ENCODE measurements at regions not wholly inside any gene's neighbourhood (a gene's known extent, or its start where the extent isn't known, plus 50 kb on each side); places are given as distances from the start of the nearest gene placed in this dataset.

DNA sequence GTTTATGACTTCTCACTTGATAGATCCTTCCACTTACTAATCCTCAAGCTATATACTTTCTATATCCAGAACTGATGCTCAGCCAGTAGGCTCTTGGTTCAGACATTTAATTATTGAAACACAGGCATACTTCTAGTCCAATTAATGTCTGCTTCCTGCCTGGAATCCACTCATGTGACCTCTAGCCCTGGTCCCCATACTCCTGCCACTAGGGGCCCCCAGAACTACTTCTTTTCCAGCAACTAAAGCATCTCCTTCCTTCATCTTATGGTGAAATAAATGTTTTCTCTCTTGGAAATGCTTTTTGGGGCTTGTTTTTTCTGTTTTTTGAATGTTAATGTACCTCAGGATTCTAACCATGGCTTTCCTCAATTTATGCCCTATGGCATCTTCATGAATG, 527.6 kb downstream of the SATB2 start:
- no peak overlapping the region for H2AFZ ChIP-seq (ENCODE audit: low read depth, low read length)
- no TSS peak for BruUV-seq (replicated peaks)
- H3K27ac ChIP-seq (ENCODE audit: insufficient read depth, low read depth, low read length): no peak overlapping the region
- no peaks in the 10 kb centered on the region for H3K9me1 ChIP-seq (replicated peaks; ENCODE audit: control insufficient read depth, extremely low read depth, insufficient read depth, low read length)
- intact Hi-C loops (cut with micrococcal nuclease) (no loop called here), dilution Hi-C loops (cut with MboI; ENCODE audit: extremely low pct_ligation_motif_present, low sequenced_read_pairs) (no loop called here)
- no peak overlapping the region for H3K4me3 ChIP-seq (replicated peaks in 1 of 3; ENCODE audit: insufficient read depth in 1 of 3, low read depth in 1 of 3, low read length in 3 of 3)
- TF ChIP-seq CTCF (IDR thresholded peaks at IDR 0.05; ENCODE audit: extremely low read depth in 1 of 2, insufficient read depth in 1 of 2, low read depth in 1 of 2, low read length in 2 of 2) (no peak), GATA2 (IDR thresholded peaks at IDR 0.05; ENCODE audit: insufficient read depth, insufficient read length, low read depth, low read length) (no peak), MYC (IDR thresholded peaks at IDR 0.05; ENCODE audit: low read depth, low read length) (no peak), EZH2 (IDR thresholded peaks at IDR 0.05; ENCODE audit: borderline replicate concordance, low read depth, low read length, severe bottlenecking) (no peak), JUN (IDR thresholded peaks at IDR 0.05; ENCODE audit: borderline replicate concordance, insufficient read depth, insufficient read length, low read depth) (no peak), MAX (IDR thresholded peaks at IDR 0.05; ENCODE audit: insufficient read depth, insufficient read length) (no peak), POLR2AphosphoS5 (IDR thresholded peaks at IDR 0.05; ENCODE audit: insufficient read depth, low read depth, low read length) (no peak), FOS (IDR thresholded peaks at IDR 0.05; ENCODE audit: borderline replicate concordance, insufficient read depth, low read length) (no peak), POLR2A (IDR thresholded peaks at IDR 0.05; ENCODE audit: low read depth, low read length) (no peak)
- no peaks in the 10 kb centered on the region for H3K4me1 ChIP-seq (ENCODE audit: control insufficient read depth, extremely low read depth, insufficient read depth, low read length)
- FAIRE-seq: no peak
- H3K9me3 ChIP-seq (replicated peaks; ENCODE audit: control insufficient read depth, insufficient read depth, low read length): no peaks in the 10 kb centered on the region
- H3K36me3 ChIP-seq (ENCODE audit: control insufficient read depth in 2 of 2, extremely low read depth in 1 of 2, insufficient read depth in 2 of 2, low read length in 2 of 2): no peaks in the 10 kb centered on the region
- DNase-seq (ENCODE audit: low read depth, low spot score): no peak
- H3K9ac ChIP-seq (replicated peaks; ENCODE audit: extremely low read depth, insufficient read depth, low read length): no peak overlapping the region
- no peaks in the 10 kb centered on the region for H3K27me3 ChIP-seq (ENCODE audit: control insufficient read depth in 2 of 2, insufficient read depth in 2 of 2, low read length in 2 of 2)
- ChIA-PET POLR2A (no interaction called here), CTCF (no interaction called here)
- no peaks in the 10 kb centered on the region for H3K79me2 ChIP-seq (ENCODE audit: control insufficient read depth, insufficient read depth, low read length)
- H4K20me1 ChIP-seq (replicated peaks; ENCODE audit: control insufficient read depth, extremely low read depth, insufficient read depth, low read length): no peaks in the 10 kb centered on the region
- H3K4me2 ChIP-seq (ENCODE audit: insufficient read depth, low read length): no peak overlapping the region
